ENCODE measurements at regions not wholly inside any gene's neighbourhood (a gene's known extent, or its start where the extent isn't known, plus 50 kb on each side); places are given as distances from the start of the nearest gene placed in this dataset.

GRCh38 chr18:25842665-25843064, 247.7 kb downstream of the SS18 start:
- Mint-ChIP-seq H3K4me3 (no peak overlapping the region), H3K9me3 (no peaks in the 10 kb centered on the region), H3K4me1 (ENCODE audit: low read depth) (no peaks in the 10 kb centered on the region), H3K27ac (no peak overlapping the region), H3K27me3 (no peaks in the 10 kb centered on the region), H3K36me3 (ENCODE audit: low read depth) (no peaks in the 10 kb centered on the region)
- intact Hi-C loops (cut with micrococcal nuclease) = loop anchor here (10.0 kb wide), 1 partner anchor 62 kb away; no protein-coding TSS in a partner anchor

GRCh38 chr18:25834061-25834460, 256.4 kb downstream of the SS18 start:
- Mint-ChIP-seq H3K4me1 (ENCODE audit: low read depth) (no peaks in the 10 kb centered on the region), H3K36me3 (ENCODE audit: low read depth) (no peaks in the 10 kb centered on the region), H3K27ac (no peak overlapping the region)

GRCh38 chr18:25832001-25832604, 258.3 kb downstream of the SS18 start:
- no peaks in the 10 kb centered on the region for H3K9me3 Mint-ChIP-seq
- H3K4me3 Mint-ChIP-seq = no peak overlapping the region
- H3K27me3 Mint-ChIP-seq = no peaks in the 10 kb centered on the region
- H3K27ac Mint-ChIP-seq = no peak overlapping the region
- intact Hi-C loops (cut with micrococcal nuclease) = loop anchor here (5.0 to 10.0 kb wide), 2 partner anchors 517 to 1230 kb away; no protein-coding TSS in a partner anchor
- H3K36me3 Mint-ChIP-seq (ENCODE audit: low read depth) = no peaks in the 10 kb centered on the region
- no peaks in the 10 kb centered on the region for H3K4me1 Mint-ChIP-seq (ENCODE audit: low read depth)

More at GRCh38 chr18:25834061-25834460, 256.4 kb downstream of the SS18 start:
- Mint-ChIP-seq H3K27me3 (no peaks in the 10 kb centered on the region), H3K4me3 (no peak overlapping the region), H3K9me3 (no peaks in the 10 kb centered on the region)
- intact Hi-C loops (cut with micrococcal nuclease) = loop anchor here (5.0 to 10.0 kb wide), 2 partner anchors 519 to 1232 kb away; no protein-coding TSS in a partner anchor

GRCh38 chr18:25831301-25831701, 259.1 kb downstream of the SS18 start:
- H3K27me3 Mint-ChIP-seq = no peaks in the 10 kb centered on the region
- H3K4me1 Mint-ChIP-seq (ENCODE audit: low read depth) = no peaks in the 10 kb centered on the region
- intact Hi-C loops (cut with micrococcal nuclease) = loop anchor here (5.0 to 10.0 kb wide), 2 partner anchors 516 to 1229 kb away; no protein-coding TSS in a partner anchor
- H3K36me3 Mint-ChIP-seq (ENCODE audit: low read depth) = no peaks in the 10 kb centered on the region
- no peak overlapping the region for H3K4me3 Mint-ChIP-seq
- no peaks in the 10 kb centered on the region for H3K9me3 Mint-ChIP-seq
- H3K27ac Mint-ChIP-seq = no peak overlapping the region

- H3K27me3 Mint-ChIP-seq = no peaks in the 10 kb centered on the region
- no peaks in the 10 kb centered on the region for H3K36me3 Mint-ChIP-seq (ENCODE audit: low read depth)
- no peak overlapping the region for H3K27ac Mint-ChIP-seq
- intact Hi-C loops (cut with micrococcal nuclease) = loop anchor here (5.0 to 10.0 kb wide), 2 partner anchors 516 to 1228 kb away; no protein-coding TSS in a partner anchor
- H3K4me3 Mint-ChIP-seq = no peak overlapping the region
- H3K4me1 Mint-ChIP-seq (ENCODE audit: low read depth) = no peaks in the 10 kb centered on the region
- H3K9me3 Mint-ChIP-seq = no peaks in the 10 kb centered on the region
Observed at GRCh38 chr18:25830787-25831186, 259.6 kb downstream of the SS18 start.

- Mint-ChIP-seq H3K27me3 (no peaks in the 10 kb centered on the region), H3K9me3 (no peaks in the 10 kb centered on the region), H3K36me3 (ENCODE audit: low read depth) (no peaks in the 10 kb centered on the region), H3K27ac (no peak overlapping the region), H3K4me3 (no peak overlapping the region), H3K4me1 (ENCODE audit: low read depth) (no peaks in the 10 kb centered on the region)
- intact Hi-C loops (cut with micrococcal nuclease) = no loop called here
Observed at GRCh38 chr18:25827961-25828561, 262.4 kb downstream of the SS18 start.

- Mint-ChIP-seq H3K36me3 (ENCODE audit: low read depth) (no peaks in the 10 kb centered on the region), H3K4me3 (no peak overlapping the region), H3K9me3 (no peaks in the 10 kb centered on the region), H3K27me3 (no peaks in the 10 kb centered on the region), H3K4me1 (ENCODE audit: low read depth) (no peaks in the 10 kb centered on the region), H3K27ac (no peak overlapping the region)
- intact Hi-C loops (cut with micrococcal nuclease) = no loop called here
Observed at GRCh38 chr18:25827228-25827627, 263.2 kb downstream of the SS18 start.

GRCh38 chr18:25826823-25827222, 263.6 kb downstream of the SS18 start:
- no peaks in the 10 kb centered on the region for H3K4me1 Mint-ChIP-seq (ENCODE audit: low read depth)
- H3K4me3 Mint-ChIP-seq = no peak overlapping the region
- no peaks in the 10 kb centered on the region for H3K9me3 Mint-ChIP-seq
- H3K27me3 Mint-ChIP-seq = no peaks in the 10 kb centered on the region
- H3K27ac Mint-ChIP-seq = no peak overlapping the region
- intact Hi-C loops (cut with micrococcal nuclease) = no loop called here
- H3K36me3 Mint-ChIP-seq (ENCODE audit: low read depth) = no peaks in the 10 kb centered on the region

- Mint-ChIP-seq H3K36me3 (ENCODE audit: low read depth) (no peaks in the 10 kb centered on the region), H3K27me3 (no peaks in the 10 kb centered on the region), H3K27ac (no peak overlapping the region), H3K4me1 (ENCODE audit: low read depth) (no peaks in the 10 kb centered on the region), H3K4me3 (no peak overlapping the region), H3K9me3 (no peaks in the 10 kb centered on the region)
- intact Hi-C loops (cut with micrococcal nuclease) = no loop called here
Observed at GRCh38 chr18:25825979-25826776, 264.2 kb downstream of the SS18 start.

- Mint-ChIP-seq H3K4me1 (ENCODE audit: low read depth) (no peaks in the 10 kb centered on the region), H3K9me3 (no peaks in the 10 kb centered on the region), H3K36me3 (ENCODE audit: low read depth) (no peaks in the 10 kb centered on the region), H3K27me3 (no peaks in the 10 kb centered on the region), H3K4me3 (no peak overlapping the region), H3K27ac (no peak overlapping the region)
- intact Hi-C loops (cut with micrococcal nuclease) = no loop called here
Observed at GRCh38 chr18:25825056-25825455, 265.4 kb downstream of the SS18 start.

GRCh38 chr18:25819746-25820363, 270.6 kb downstream of the SS18 start:
- Mint-ChIP-seq H3K9me3 (no peaks in the 10 kb centered on the region), H3K4me3 (no peak overlapping the region), H3K27ac (no peak overlapping the region), H3K27me3 (no peaks in the 10 kb centered on the region), H3K4me1 (ENCODE audit: low read depth) (no peaks in the 10 kb centered on the region), H3K36me3 (ENCODE audit: low read depth) (no peaks in the 10 kb centered on the region)
- intact Hi-C loops (cut with micrococcal nuclease) = no loop called here

GRCh38 chr18:25818505-25818904, 271.9 kb downstream of the SS18 start:
- H3K27me3 Mint-ChIP-seq = no peaks in the 10 kb centered on the region
- H3K4me1 Mint-ChIP-seq (ENCODE audit: low read depth) = no peaks in the 10 kb centered on the region
- H3K27ac Mint-ChIP-seq = no peak overlapping the region
- H3K9me3 Mint-ChIP-seq = no peaks in the 10 kb centered on the region
- intact Hi-C loops (cut with micrococcal nuclease) = no loop called here
- no peaks in the 10 kb centered on the region for H3K36me3 Mint-ChIP-seq (ENCODE audit: low read depth)
- no peak overlapping the region for H3K4me3 Mint-ChIP-seq

GRCh38 chr18:25817546-25818237, 272.7 kb downstream of the SS18 start:
- Mint-ChIP-seq H3K9me3 (no peaks in the 10 kb centered on the region), H3K4me1 (ENCODE audit: low read depth) (no peaks in the 10 kb centered on the region), H3K36me3 (ENCODE audit: low read depth) (no peaks in the 10 kb centered on the region), H3K27me3 (no peaks in the 10 kb centered on the region), H3K4me3 (no peak overlapping the region), H3K27ac (no peak overlapping the region)
- intact Hi-C loops (cut with micrococcal nuclease) = no loop called here

Measured in dendritic cell treated with granulocyte-macrophage colony-stimulating factor and Interleukin-4, amounts not matched to agents 40 ng/mL and 50 ng/mL, for 4 days (primary cell).